ENCODE measurements at regions not wholly inside any gene's neighbourhood (a gene's known extent, or its start where the extent isn't known, plus 50 kb on each side); places are given as distances from the start of the nearest gene placed in this dataset.

GRCh38 chr5:109921735-109922380 is 232.1 kb downstream of the MAN2A1 start (continued):
- TF ChIP-seq CREB1 (IDR thresholded peaks at IDR 0.05; ENCODE audit: low read depth) = 0 out of 2 replicates have a peak, but pooled peaks have one; percentile 22
- 0 out of 2 replicates have a peak, but pooled peaks have one; percentile 15 for TF ChIP-seq TCF7 (IDR thresholded peaks at IDR 0.05; ENCODE audit: borderline replicate concordance)
- no peak for TF ChIP-seq POLR2A (IDR thresholded peaks at IDR 0.05; ENCODE audit: low read depth, low read length)
- peak; percentile 72 for TF ChIP-seq RUNX3 (IDR thresholded peaks at IDR 0.05; ENCODE audit: low read length)
- no peak for TF ChIP-seq HDGF (IDR thresholded peaks at IDR 0.05)

- H3K36me3 ChIP-seq (ENCODE audit: control insufficient read depth in 2 of 2, insufficient read depth in 2 of 2, low read length in 1 of 2) = no peaks in the 10 kb centered on the region
- H3K4me1 ChIP-seq (ENCODE audit: control insufficient read depth, insufficient read depth, low read length) = no peaks in the 10 kb centered on the region; the same call in 1 of the 2 replicates
- intact Hi-C loops (cut with micrococcal nuclease; ENCODE audit: unreplicated experiment) (no loop called here), in situ Hi-C loops (cut with MboI) (no loop called here)
- TF ChIP-seq RELB (IDR thresholded peaks at IDR 0.05; ENCODE audit: low read depth) (no peak), PBX3 (IDR thresholded peaks at IDR 0.05; ENCODE audit: insufficient replicate concordance, low read depth, low read length) (no peak), HDAC2 (IDR thresholded peaks at IDR 0.05) (no peak), POLR2AphosphoS5 (IDR thresholded peaks at IDR 0.05; ENCODE audit: low read length) (no peak), SPI1 (IDR thresholded peaks at IDR 0.05; ENCODE audit: borderline replicate concordance, insufficient read depth, low read depth, low read length) (no peak), ZSCAN29 (IDR thresholded peaks at IDR 0.05) (no peak), NRF1 (conservative IDR thresholded peaks at IDR 0.05; ENCODE audit: low read depth, low read length) (no peak), PML (IDR thresholded peaks at IDR 0.05; ENCODE audit: low read length) (no peak), HDGF (IDR thresholded peaks at IDR 0.05) (no peak), BCL11A (IDR thresholded peaks at IDR 0.05; ENCODE audit: low read depth, low read length) (no peak), KLF5 (IDR thresholded peaks at IDR 0.05; ENCODE audit: partially characterized antibody) (no peak), RAD21 (IDR thresholded peaks at IDR 0.05; ENCODE audit: insufficient read depth, low read depth, low read length) (no peak), ZBTB33 (IDR thresholded peaks at IDR 0.05) (no peak), TCF7 (IDR thresholded peaks at IDR 0.05; ENCODE audit: borderline replicate concordance) (no peak), CREB1 (IDR thresholded peaks at IDR 0.05; ENCODE audit: low read depth) (no peak)
- ChIA-PET POLR2A (no interaction called here), CTCF (interaction anchor here (1.0 kb wide), 1 partner anchor 232 kb away, joined by 3 read pairs; no protein-coding TSS in a partner anchor), SMC1A (ENCODE audit: uncharacterized antibody, unreplicated experiment) (no interaction called here), RAD21 (ENCODE audit: unreplicated experiment) (interaction anchor here (1.0 kb wide), 2 partner anchors 230 to 232 kb away, joined by 3 read pairs; no protein-coding TSS in a partner anchor)
- H3K9ac ChIP-seq (ENCODE audit: control insufficient read depth, insufficient read depth, low read length) = no peak overlapping the region
- DNase-seq (ENCODE audit: low read depth, low spot score) (no peak), FAIRE-seq (no peak), ATAC-seq (no peak)
- H2AFZ ChIP-seq (ENCODE audit: control insufficient read depth, low read depth, low read length) = no peak overlapping the region
- no peak overlapping the region for H3K4me3 ChIP-seq
- no peaks in the 10 kb centered on the region for H3K79me2 ChIP-seq (ENCODE audit: control insufficient read depth, insufficient read depth, low read length)
- H4K20me1 ChIP-seq (ENCODE audit: control insufficient read depth, insufficient read depth) = no peaks in the 10 kb centered on the region
- no TSS peak for BruUV-seq (replicated peaks)
- no peak overlapping the region for H3K4me2 ChIP-seq (ENCODE audit: control insufficient read depth, insufficient read depth)
- no peaks in the 10 kb centered on the region for H3K9me3 ChIP-seq (replicated peaks; ENCODE audit: control insufficient read depth, insufficient read depth, low read length)
- H3K27me3 ChIP-seq (replicated peaks in 1 of 2; ENCODE audit: control insufficient read depth in 2 of 2, insufficient read depth in 2 of 2, low read length in 1 of 2) = no peaks in the 10 kb centered on the region; a peak in 1 of 4 replicates
- 32% methylated on average over 6 of the region's 6 CpGs for WGBS (ENCODE audit: insufficient coverage, insufficient replicate concordance, low lambda C conversion rate, missing lambda C conversion rate)
- no peak overlapping the region for H3K27ac ChIP-seq (ENCODE audit: control insufficient read depth, insufficient read depth)
These were observed 232.8 kb downstream of the MAN2A1 start for GRCh38 chr5:109922381-109922995.

All from GM12878 (cell line).